Limb (tissue), 2 donors: ENCODE measurements at regions not wholly inside any gene's neighbourhood (a gene's known extent, or its start where the extent isn't known, plus 50 kb on each side); places are given as distances from the start of the nearest gene placed in this dataset.
"Not testable (repeated sequence)": the region's sequence is repeated elsewhere in the genome, so short reads cannot be mapped to it uniquely, and the experiment has no call there.

Experiments
- DNase-seq, 2 donors: peaks; one replicate each; pipeline ENCODE4 v3.0.0-alpha.2; 2016; ENCODE audit errors: extremely low spot score in 2 of 2

GRCh38 chr5:136629125-136629792, 263.9 kb upstream of the TRPC7 start:
- DNase-seq: no peak

DNA sequence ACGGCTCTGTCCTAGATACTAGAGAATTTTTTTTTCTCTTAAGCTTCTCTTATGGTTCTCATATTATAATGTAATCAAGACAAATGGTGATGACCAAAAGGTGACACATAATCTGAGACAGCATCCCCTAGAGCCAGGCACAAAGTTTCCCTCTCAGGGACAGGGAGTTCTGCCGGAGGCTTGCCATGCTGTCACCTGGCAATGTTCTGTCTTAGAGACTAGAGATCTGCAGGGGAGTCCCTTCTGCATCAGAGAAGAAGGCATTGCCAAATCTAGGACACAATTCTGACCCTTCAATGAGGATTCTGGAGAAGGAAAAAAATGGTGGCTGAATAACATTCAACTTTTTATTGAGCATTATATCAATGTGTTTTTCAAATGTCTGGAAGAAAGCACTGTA, 261.2 kb upstream of the TRPC7 start:
- DNase-seq: no peak

DNA sequence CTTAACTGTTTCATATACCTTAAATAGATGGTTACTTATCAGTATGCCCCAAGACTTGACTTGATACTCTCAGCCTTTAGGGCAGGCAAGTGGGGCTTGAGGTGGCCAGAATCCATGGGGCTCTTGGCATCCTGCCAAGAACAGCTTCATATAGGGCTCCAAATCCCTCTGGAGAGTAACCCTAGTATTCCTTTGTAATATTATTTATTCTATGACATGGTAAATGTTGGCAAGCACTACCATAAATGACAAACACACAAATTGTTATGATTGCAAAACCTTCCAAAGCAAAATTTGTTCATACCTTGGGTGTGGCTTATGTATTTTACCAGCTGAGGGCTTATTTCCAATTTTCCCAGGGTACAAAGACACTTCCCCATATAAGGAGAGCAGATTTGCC, 257.4 kb upstream of the TRPC7 start:
- no peak for DNase-seq

DNA sequence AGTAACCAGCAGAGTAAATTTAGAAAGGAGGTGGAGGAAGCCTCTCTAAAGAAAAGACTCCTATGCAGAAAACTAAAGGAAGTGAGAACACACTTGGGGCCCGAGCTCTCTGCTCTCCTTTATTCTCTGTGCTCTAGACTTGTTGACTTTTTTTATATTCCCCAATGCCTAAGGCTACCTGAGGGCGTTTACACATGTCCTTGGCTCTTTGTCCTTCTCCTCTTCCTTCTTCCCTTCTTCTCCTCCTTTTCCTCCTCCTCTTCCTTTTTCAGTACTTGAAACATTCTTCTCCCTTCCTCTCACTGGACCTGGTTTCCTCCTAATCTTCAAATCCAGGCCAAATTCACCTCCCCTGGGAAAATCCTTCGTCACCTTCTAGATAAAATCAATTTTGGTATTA, 256.4 kb upstream of the TRPC7 start:
- DNase-seq: no peak

- DNase-seq: no peak
These were observed 255.3 kb upstream of the TRPC7 start for GRCh38 chr5:136620621-136621020.

DNA sequence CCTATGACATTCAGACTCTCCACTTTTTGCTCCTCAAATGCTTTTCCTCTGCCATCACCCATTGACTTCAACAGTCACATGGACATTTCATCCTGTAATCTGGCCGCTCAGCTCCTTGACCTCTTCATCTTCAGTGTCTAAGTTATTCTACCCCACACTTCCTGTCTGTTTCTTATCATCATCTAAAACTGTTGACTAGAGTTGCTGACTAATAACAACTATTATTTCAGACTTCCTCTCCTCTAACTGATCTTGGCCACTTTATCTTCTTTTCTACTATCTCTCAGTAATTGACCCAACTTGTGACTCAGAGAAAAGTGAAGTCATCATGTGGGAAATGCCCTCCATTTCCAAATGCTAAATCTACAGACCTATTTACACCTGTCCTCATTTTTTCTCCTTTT, 254.7 kb upstream of the TRPC7 start:
- no peak for DNase-seq

DNA sequence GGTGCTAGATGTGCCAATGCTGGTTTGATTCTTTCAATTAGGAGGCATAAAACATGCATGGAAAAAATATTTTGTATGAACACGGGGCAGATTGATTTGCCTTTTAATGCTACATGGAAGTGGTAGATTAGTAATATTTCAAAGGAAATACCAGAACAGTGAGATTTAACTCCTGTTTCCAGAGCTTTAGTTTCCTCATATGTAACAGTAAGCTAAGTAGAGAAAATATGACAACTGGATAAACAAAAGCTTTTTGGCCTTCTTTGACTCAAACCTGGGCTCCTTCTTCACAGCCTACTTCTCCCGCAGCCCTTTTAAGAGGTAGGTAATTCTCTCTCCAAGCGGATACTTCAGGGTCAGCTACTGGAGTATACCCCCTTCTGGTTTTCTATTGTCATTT, 254.2 kb upstream of the TRPC7 start:
- no peak for DNase-seq

- DNase-seq: no peak
These were observed 250.1 kb upstream of the TRPC7 start for GRCh38 chr5:136615251-136616119.

- no peak for DNase-seq
These were observed 247.9 kb upstream of the TRPC7 start for GRCh38 chr5:136613230-136613629.

- no peak for DNase-seq
These were observed 240.3 kb upstream of the TRPC7 start for GRCh38 chr5:136605638-136606037.

GRCh38 chr5:136600306-136600705, 235.0 kb upstream of the TRPC7 start:
- no peak for DNase-seq

DNA sequence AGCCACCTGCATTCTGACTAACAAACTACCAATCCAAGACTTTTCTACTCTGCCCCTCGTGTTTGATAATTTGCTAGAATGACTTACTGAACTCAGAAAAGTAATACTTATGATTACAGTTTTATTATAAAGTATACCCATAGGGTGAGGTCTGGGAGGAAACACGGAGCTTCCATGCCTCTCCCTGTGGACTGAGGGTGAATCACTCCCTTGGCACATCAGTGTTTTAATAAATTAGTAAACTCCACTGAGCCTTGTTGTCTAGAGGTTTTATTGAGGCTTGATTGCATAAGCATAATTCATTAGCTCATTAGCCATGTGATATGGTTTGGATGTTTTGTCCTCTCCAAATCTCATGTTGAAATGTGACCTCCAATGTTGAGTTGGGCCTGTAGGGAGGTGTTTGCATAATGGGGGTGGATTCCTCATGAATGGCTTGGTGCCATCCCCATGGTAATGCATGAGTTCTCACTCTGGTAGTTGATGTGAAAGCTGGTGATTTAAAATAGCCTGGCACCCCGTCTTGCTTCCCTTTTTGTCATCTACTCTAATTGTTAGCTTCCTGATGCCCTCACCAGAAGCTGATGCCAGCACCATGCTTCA, 233.6 kb upstream of the TRPC7 start:
- DNase-seq: no peak

DNA sequence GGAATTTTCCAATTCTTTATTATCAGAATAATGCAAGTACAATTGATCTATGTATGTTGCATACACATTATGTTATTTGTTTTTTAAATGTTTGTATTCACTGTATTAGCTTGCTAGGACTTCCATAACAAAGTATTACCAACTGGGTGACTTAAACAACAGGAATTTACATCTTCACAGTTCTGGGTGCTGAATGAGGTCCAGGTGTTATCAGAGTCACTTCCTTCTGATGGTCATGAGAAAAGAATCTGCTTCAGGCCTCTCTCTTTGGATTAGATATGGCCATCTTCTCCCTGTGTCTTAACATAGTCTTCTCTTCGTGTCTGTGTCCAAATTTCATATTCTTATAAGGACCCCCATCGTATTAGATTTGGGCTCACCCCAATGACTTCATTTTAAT, 229.1 kb upstream of the TRPC7 start:
- DNase-seq: no peak

- DNase-seq: no peak
These were observed 225.2 kb upstream of the TRPC7 start for GRCh38 chr5:136590581-136590980.

- DNase-seq: no peak
These were observed 220.9 kb upstream of the TRPC7 start for GRCh38 chr5:136586196-136586595.

DNA sequence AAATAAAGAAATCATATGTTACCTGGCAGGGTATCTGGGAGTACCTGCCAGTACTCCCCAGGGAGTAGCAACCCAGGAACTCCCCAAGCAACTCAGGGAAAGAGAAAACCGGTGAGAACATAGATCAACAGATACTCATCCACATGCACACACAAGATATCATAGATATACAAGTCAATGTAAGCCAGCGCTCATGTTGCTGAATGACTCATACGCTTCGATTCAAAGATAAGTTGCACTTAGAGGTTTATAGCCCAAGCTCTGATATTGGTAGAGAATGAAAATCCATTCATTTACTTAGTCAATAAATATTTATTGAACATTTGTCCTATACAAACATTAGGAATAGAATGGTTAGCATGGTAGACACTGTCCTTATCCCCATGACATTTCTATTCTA, 219.1 kb upstream of the TRPC7 start:
- DNase-seq: no peak

GRCh38 chr5:136579238-136579637, 213.9 kb upstream of the TRPC7 start:
- DNase-seq: no peak

GRCh38 chr5:136569875-136570274, 204.5 kb upstream of the TRPC7 start:
- DNase-seq: not testable (repeated sequence)

GRCh38 chr5:136565457-136565856, 200.1 kb upstream of the TRPC7 start:
- DNase-seq: not testable (repeated sequence)

GRCh38 chr5:136565050-136565449, 199.7 kb upstream of the TRPC7 start:
- not testable (repeated sequence) for DNase-seq

DNA sequence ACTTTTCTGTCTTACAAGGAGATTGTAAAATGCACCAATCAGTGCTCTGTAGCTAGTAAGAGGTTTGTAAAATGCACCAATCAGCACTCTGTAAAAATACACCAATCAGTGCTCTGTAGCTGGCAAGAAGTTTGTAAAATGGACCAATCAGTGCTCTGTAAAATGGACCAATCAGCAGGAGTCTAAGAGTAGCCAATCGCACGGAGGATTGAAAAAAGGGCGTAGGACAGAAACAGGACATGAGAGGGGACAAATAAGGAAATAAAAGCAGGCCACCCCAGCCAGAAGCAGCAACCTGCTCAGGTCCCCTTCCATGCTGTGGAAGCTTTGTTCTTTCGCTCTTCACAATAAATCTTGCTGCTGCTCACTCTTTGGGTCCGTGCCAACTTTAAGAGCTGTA, 199.1 kb upstream of the TRPC7 start:
- not testable (repeated sequence) for DNase-seq

DNA sequence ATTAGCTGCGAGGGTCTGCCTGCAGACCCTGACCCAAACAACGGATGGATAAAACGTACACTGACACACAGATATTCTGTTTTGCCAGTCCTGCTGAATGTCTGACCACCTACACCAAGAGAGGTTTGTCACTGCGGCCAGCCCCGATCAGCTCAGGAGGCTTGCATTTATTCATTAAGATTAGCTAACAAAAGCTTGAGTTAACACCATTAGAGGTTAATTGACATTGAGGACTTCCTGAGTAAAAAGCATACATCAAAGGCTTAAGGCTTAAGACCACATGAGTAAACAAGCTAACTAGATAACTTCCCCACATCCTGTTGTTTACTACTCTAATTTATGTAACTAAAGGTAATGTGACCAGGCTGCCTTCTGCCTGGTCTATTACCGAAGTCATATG, 198.1 kb upstream of the TRPC7 start:
- no peak for DNase-seq

DNA sequence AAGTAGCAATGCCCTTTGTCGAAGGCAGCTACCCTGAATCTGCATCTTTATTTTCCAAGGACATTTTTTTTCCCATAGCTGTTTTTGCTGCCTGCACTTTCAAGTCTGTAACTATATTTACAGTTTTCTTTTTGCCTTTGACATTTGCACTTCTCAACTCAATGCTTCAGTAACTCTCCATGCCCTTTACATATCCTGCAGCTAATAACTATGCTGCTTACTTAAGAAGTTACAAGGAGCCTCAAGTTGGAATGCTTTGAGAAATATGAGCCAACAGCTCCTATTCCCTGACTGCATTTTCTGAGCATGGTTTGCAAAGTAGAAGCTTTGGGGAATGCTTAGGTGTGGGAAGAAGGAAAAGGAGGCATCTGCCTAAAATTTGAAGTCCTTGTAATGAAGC, 194.8 kb upstream of the TRPC7 start:
- no peak for DNase-seq
